Calu3 (cell line): ENCODE measurements at regions not wholly inside any gene's neighbourhood (a gene's known extent, or its start where the extent isn't known, plus 50 kb on each side); places are given as distances from the start of the nearest gene placed in this dataset.
"Not testable (repeated sequence)": the region's sequence is repeated elsewhere in the genome, so short reads cannot be mapped to it uniquely, and the experiment has no call there.

ENCODE experiments used
- BruUV-seq: library from RNA; stranded (reverse); fragments of 400-500 nt; replicated peaks from 2 replicates; lab custom pipeline; 2021; lab: Mats Ljungman, UMichigan
- CTCF ChIA-PET: fragments of 300-600 bp; sonication (Branson Sonifier 250); formaldehyde crosslinking; loops from one replicate; lab custom pipeline; 2022; ENCODE audit warnings: antibody characterized with exemption; lab: Charles Lee
- DNase-seq: peaks from one replicate; pipeline ENCODE4 v3.0.0; 2022
- H3K27ac Mint-ChIP-seq: one replicate; pipeline ENCODE4 v1.8.0; 2022; ENCODE audit warnings: mixed read lengths; ENCODE audit not compliant: unreplicated experiment
- H3K27me3 Mint-ChIP-seq: one replicate; pipeline ENCODE4 v1.8.0; 2022; ENCODE audit warnings: mixed read lengths; ENCODE audit not compliant: unreplicated experiment
- H3K36me3 Mint-ChIP-seq: one replicate; pipeline ENCODE4 v1.8.0; 2022; ENCODE audit warnings: mild to moderate bottlenecking, moderate library complexity, mixed read lengths; ENCODE audit not compliant: insufficient read depth, unreplicated experiment
- H3K4me1 Mint-ChIP-seq: one replicate; pipeline ENCODE4 v1.8.0; 2022; ENCODE audit warnings: mild to moderate bottlenecking, low read depth, mixed read lengths; ENCODE audit not compliant: unreplicated experiment
- H3K4me3 Mint-ChIP-seq: one replicate; pipeline ENCODE4 v1.8.0; 2022; ENCODE audit warnings: mild to moderate bottlenecking, low read depth, moderate library complexity, mixed read lengths; ENCODE audit not compliant: unreplicated experiment
- H3K9me3 Mint-ChIP-seq: one replicate; pipeline ENCODE4 v1.8.0; 2022; ENCODE audit warnings: low read depth, mixed read lengths; ENCODE audit not compliant: unreplicated experiment
- CTCF ChIP-seq: fragments of 200-600 bp; IDR thresholded peaks from one replicate; pipeline ENCODE4 v1.8.0; 2022; ENCODE audit warnings: antibody characterized with exemption; ENCODE audit not compliant: unreplicated experiment
- intact Hi-C: fragments of 100-400 bp; cut with micrococcal nuclease; formaldehyde crosslinking; loops from one replicate; pipeline ENCODE4 v1.10.0; 2022; ENCODE audit not compliant: unreplicated experiment

GRCh38 chr9:97222393-97222792 lies 85.1 kb upstream of the CCDC180 start:
- H3K36me3 Mint-ChIP-seq, H3K9me3 Mint-ChIP-seq, H3K27ac Mint-ChIP-seq, BruUV-seq, intact Hi-C loops, CTCF ChIA-PET, H3K4me1 Mint-ChIP-seq: not testable (repeated sequence)
- peak; percentile 6 for DNase-seq
- Mint-ChIP-seq H3K27me3 (peaks cover 16% of the 10 kb centered on the region), H3K4me3 (peak overlapping the region; percentile 72)

- CTCF ChIA-PET, H3K36me3 Mint-ChIP-seq, H3K4me1 Mint-ChIP-seq, BruUV-seq, intact Hi-C loops, H3K9me3 Mint-ChIP-seq: not testable (repeated sequence)
- H3K27ac Mint-ChIP-seq: peak overlapping the region; percentile 64
- peak overlapping the region; percentile 72 for H3K4me3 Mint-ChIP-seq
- DNase-seq: peak; percentile 64
- H3K27me3 Mint-ChIP-seq: peaks cover 16% of the 10 kb centered on the region
These were observed 85.7 kb upstream of the CCDC180 start for GRCh38 chr9:97221478-97222355.

- DNase-seq: no peak
- CTCF ChIA-PET: no interaction called here
- peaks cover 19% of the 10 kb centered on the region for H3K27me3 Mint-ChIP-seq
- peak overlapping the region; percentile 72 for H3K4me3 Mint-ChIP-seq
- H3K36me3 Mint-ChIP-seq: peaks cover 8% of the 10 kb centered on the region
- TF ChIP-seq CTCF: no peak
- H3K4me1 Mint-ChIP-seq: no peaks in the 10 kb centered on the region
- H3K9me3 Mint-ChIP-seq: no peaks in the 10 kb centered on the region
- H3K27ac Mint-ChIP-seq: peak overlapping the region; percentile 64
- BruUV-seq: no TSS peak
- intact Hi-C loops: no loop called here
These were observed 86.5 kb upstream of the CCDC180 start for GRCh38 chr9:97220894-97221477.

GRCh38 chr9:97220396-97220795 lies 87.1 kb upstream of the CCDC180 start:
- H3K36me3 Mint-ChIP-seq, CTCF ChIA-PET, DNase-seq, BruUV-seq, H3K9me3 Mint-ChIP-seq, H3K4me1 Mint-ChIP-seq, H3K27ac Mint-ChIP-seq, H3K4me3 Mint-ChIP-seq, intact Hi-C loops: not testable (repeated sequence)
- peaks cover 25% of the 10 kb centered on the region for H3K27me3 Mint-ChIP-seq

- H3K27ac Mint-ChIP-seq, DNase-seq, intact Hi-C loops: not testable (repeated sequence)
These were observed 87.9 kb upstream of the CCDC180 start for GRCh38 chr9:97219443-97220140.

GRCh38 chr9:97215127-97215526 lies 92.3 kb upstream of the CCDC180 start:
- BruUV-seq, H3K4me3 Mint-ChIP-seq, intact Hi-C loops, H3K27ac Mint-ChIP-seq, DNase-seq, H3K4me1 Mint-ChIP-seq, CTCF ChIA-PET, H3K9me3 Mint-ChIP-seq, H3K36me3 Mint-ChIP-seq: not testable (repeated sequence)
- H3K27me3 Mint-ChIP-seq: peaks cover 23% of the 10 kb centered on the region

More at GRCh38 chr9:97219443-97220140, 87.9 kb upstream of the CCDC180 start:
- H3K4me1 Mint-ChIP-seq, H3K4me3 Mint-ChIP-seq, H3K9me3 Mint-ChIP-seq, BruUV-seq, CTCF ChIA-PET, H3K36me3 Mint-ChIP-seq: not testable (repeated sequence)
- peaks cover 30% of the 10 kb centered on the region for H3K27me3 Mint-ChIP-seq

- DNase-seq, intact Hi-C loops, H3K9me3 Mint-ChIP-seq, H3K36me3 Mint-ChIP-seq, H3K27ac Mint-ChIP-seq, CTCF ChIA-PET, H3K4me3 Mint-ChIP-seq, H3K4me1 Mint-ChIP-seq, BruUV-seq: not testable (repeated sequence)
- peaks cover 18% of the 10 kb centered on the region for H3K27me3 Mint-ChIP-seq
These were observed 92.9 kb upstream of the CCDC180 start for GRCh38 chr9:97214556-97214955.

- BruUV-seq, H3K4me3 Mint-ChIP-seq, intact Hi-C loops, DNase-seq, H3K36me3 Mint-ChIP-seq, H3K4me1 Mint-ChIP-seq, H3K27me3 Mint-ChIP-seq, H3K9me3 Mint-ChIP-seq, CTCF ChIA-PET, H3K27ac Mint-ChIP-seq: not testable (repeated sequence)
These were observed 107.8 kb upstream of the CCDC180 start for GRCh38 chr9:97199683-97200082.
